SK-N-DZ (cell line): ENCODE measurements at regions not wholly inside any gene's neighbourhood (a gene's known extent, or its start where the extent isn't known, plus 50 kb on each side); places are given as distances from the start of the nearest gene placed in this dataset.
"Not testable (repeated sequence)": the region's sequence is repeated elsewhere in the genome, so short reads cannot be mapped to it uniquely, and the experiment has no call there.

Experiments
- DNase-seq: peaks from one replicate; pipeline ENCODE4 v3.0.0-alpha.2; 2015; ENCODE audit warnings: low spot score

DNA sequence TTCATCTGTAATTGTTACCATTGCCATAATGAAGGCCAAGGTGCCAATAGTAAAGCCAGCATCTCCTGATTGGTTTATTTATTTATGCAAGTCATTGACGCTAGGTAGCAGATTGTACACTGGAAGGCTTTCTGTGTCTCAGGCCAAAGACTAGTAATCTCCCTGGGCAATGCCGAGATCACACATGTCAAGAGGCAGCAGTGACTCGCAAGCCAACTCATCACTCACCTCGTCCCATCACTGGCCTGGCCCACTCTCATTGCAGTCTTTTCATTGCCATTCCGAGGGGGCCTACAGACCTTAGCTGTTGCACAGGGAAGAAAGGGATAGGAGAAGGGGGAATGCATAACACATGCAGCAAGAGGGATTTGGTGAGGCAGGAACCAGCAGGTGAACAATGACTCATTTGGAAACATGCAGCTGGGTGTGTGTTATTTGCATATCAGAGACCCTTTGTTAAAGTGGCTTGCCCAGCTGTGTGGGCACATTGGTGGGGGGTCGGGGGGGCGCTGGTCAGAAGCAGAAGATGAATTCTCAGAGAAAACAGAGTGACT, 448.7 kb upstream of the HNRNPA3 start:
- no peak for DNase-seq

DNA sequence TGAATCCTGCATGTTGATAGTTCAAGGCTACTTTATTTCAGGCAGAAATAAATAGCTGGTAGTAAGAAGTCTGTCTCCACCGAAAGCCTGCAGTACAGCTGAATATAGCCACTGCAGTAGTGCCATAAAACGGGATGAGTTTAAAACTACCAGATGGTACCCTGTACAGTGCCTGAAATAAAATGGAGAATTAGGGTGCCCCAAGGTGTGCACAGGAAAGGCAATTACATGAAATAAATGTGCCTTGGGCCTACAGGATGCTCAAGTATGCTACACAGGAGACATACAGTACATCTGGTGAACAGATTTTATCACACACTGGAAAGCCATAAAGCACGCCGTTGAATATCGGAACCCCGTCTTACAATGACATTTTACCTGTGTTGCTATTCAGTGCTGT, 447.7 kb upstream of the HNRNPA3 start:
- DNase-seq, result no peak

DNA sequence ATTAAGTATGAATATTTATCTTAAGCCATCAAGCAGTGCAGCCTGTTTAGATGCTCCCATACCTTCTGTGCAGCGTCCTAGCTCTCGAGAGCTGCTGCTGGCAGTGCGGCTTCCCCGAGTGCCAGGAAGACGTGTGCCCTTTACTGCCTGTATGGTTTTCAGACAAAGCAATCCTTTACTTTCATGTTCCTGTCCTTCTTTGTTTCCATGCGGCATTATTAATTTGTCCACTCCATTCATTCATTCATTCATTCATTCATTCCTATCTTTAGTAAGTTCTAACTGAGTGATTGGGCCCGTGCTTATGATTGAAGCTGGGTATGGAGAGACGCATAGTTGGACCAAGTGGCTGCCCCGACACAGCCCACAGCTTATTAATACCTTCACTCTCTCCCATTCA, 446.6 kb upstream of the HNRNPA3 start:
- DNase-seq, result no peak

- no peak for DNase-seq
Measured at GRCh38 chr2:176768185-176768584, 444.4 kb upstream of the HNRNPA3 start.

DNA sequence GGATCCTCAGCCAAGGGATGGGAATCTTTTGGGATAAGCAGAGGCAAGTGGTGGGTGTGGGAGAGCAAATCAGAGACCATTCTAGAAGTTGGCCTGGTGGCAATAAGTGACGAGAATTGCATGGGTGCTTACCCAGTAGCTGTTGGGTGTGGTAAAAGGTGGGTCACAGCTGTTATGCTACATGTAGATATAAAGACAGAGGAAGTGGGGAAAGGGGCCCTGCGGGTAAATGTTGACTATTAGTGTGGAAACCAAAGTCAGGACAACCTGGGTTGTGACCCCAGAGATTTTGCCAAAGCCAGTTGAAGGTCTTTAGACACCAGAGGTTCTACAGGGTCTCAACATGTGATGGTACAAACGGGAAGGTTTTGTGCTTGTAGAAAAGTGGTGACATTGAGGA, 443.6 kb upstream of the HNRNPA3 start:
- no peak for DNase-seq

DNA sequence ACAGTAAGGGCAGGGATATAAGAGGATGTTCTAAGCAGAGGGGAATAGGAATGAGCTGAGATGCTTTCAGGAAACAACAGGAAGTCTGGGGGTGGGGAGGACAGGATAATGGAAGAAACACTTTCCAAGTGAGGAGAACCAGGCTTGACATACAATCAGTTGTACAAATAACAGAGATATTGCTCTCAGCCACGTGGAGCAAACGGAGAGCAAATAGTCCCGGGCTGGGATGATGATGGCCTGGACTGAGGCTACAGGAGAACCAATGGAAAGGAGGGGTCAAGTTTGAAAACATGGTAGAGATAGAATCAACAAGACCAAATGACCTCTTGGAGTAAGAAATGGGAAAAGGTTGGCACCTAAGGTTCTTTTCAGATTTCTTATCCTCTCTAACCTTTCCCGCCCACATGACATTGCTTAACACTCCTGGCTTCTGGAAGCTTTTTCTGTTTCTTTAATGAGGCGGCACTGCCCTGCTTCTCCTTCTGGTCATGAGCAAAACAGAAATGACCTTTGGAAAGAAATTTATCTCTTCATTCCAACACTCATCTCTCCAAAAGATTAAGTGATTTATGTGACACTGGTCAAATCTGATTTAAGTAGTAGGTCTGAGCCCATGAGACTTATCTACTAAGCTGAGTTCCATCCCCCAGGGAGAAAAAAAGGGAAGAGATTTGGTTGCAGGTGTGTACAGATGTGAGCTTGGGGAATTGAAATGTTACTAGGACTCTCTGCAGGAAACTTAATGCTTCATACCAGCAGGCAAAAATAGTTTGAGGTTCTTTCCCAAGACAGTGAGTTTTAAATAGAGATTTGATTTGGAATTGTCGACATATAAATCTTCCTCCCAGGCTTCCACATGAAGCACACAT, 442.9 kb upstream of the HNRNPA3 start:
- no peak for DNase-seq

- no peak for DNase-seq
Measured at GRCh38 chr2:176772816-176773215, 439.8 kb upstream of the HNRNPA3 start.

DNA sequence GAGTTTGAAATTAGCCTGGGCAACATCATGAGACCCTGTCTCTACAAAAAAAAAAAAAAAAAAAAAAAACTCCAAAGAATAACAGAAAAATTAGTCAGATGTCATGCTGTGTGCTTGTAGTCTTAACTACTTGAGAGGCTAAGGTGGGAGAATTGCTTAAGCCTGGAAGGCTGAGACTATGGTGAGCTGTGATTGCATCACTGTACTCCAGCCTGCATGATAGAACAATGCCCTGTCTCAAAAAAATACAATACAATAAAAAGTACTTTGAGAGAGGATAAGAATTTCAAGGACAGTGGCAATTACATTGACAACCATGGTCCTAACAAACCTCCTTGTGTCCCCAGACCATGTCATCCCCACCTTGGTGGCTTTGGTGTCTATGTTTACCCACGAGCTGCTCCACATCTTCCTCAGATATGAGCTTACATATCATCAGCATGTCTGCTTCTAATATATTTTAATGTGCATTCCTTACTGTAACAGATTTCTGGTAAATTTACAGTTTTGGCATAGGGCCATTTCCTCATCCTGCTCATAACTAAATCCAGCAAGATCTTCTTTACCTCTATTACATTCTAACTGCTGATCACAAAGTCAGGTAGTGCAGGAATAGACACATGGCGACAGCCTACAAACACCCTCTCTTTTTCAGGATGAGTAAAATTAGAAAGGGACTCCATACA, 437.7 kb upstream of the HNRNPA3 start:
- DNase-seq, result no peak

DNA sequence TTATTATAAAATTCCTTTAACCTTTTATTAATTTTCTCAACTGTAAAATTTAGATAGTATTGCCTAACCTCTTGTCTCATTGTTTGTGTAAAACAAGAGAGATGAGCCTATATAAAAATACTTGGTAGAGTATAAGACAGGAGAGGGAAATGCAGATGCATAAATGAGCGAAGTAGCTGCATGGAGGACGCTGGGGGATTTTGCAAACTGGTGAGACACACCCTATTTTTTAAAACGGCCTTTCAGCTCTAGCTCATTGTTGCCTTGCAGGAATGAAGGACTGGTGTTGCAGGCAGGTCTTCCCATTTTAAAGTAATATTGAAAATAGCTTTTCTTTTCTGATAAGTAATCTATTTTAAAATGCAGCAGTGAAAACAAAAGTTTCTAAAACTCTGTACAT, 435.3 kb upstream of the HNRNPA3 start:
- no peak for DNase-seq

GRCh38 chr2:176779917-176780316, 432.7 kb upstream of the HNRNPA3 start:
- DNase-seq, result no peak

DNA sequence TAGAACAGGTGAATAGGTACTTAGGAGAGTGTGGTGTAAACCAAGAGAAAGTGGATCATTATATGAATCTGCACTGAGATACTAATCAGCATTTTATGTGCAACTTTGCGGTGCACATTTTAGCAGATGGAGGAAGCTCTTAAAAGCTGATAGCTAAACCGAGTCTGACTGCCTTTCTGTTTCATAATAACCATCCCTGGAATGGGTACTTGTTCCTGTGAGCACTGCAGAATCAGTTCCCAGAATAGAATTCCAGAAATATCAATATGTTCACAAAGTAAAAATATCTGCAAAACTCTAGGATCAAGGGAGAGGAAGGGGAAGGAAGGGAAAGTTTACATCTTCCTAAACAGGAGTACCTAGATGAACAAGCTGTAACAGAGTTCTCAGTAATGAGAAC, 432.2 kb upstream of the HNRNPA3 start:
- no peak for DNase-seq

DNA sequence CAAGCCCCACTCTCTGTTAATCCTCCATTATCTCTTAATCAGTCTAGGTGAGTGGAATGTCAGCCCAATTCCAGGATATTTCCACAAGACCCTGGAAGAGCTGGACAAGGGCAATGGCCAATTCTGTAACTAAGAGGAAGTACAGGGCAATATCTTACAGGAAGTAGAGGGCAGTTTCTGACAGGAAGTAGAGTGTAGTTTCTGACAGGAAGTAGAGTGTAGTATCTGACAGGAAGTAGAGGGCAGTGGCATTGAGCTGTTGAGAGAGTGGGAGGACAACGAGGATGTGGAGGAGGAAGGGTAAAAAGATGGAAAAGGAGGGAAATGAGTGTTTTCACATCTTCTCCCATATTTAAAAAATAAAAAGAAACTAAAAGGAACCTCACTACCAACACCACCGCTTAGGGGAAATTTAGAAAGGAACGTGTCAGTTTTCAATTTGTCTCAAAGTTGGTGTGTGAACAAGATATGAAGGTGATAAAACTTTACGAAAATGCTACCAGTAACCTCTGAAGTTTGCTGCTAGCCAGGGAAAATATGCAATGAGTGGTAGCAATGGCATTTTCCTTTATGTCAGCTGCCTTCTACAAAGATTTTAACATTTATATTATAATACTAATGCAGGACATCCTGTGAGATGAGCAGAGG, 430.9 kb upstream of the HNRNPA3 start:
- DNase-seq, result no peak

DNA sequence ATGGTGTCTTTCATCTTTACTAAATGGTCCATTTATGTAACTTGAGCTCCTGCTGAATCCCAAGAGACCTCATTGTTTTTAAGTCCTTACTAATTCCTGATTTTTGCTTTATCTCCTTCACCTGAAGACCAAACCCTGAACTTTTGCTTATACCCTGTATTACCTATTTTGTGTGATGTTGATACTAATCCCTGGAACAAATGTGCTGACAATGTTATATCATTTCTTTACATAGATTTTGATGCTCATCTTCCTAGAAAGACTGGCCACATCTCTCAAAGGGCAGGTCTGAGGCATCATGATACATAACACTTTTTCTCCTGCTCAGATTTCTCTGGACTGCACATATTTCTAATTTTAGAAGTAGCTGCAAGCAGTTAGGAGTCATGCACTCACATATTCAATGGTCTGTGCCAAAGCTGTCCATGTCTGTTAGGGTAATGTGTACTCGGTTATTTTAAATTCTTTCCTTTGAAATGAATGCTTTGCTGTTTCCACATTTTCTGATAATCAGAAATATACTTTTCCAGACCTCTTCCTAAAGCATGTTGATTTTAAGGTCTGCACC, 427.9 kb upstream of the HNRNPA3 start:
- DNase-seq, result no peak

GRCh38 chr2:176789751-176790150, 422.8 kb upstream of the HNRNPA3 start:
- no peak for DNase-seq

DNA sequence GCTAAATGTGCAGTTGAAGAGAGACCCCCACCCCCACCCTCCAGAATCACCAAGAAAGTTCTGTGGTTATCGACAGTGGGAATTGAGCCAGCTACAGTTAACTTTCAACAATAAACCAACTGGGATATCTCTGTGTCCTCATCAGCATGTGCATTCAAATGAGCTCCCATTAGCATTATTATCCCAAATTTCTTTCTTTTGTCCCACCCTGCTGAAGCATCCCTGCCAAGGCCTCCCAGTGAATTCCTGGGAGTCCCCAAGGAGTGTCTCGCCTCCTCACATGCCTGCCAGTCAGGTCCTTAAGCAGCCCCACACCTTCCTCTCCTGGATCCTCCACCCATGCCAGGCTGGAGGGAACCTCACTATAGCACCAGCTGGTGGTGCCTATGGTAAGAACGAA, 422.1 kb upstream of the HNRNPA3 start:
- no peak for DNase-seq

DNA sequence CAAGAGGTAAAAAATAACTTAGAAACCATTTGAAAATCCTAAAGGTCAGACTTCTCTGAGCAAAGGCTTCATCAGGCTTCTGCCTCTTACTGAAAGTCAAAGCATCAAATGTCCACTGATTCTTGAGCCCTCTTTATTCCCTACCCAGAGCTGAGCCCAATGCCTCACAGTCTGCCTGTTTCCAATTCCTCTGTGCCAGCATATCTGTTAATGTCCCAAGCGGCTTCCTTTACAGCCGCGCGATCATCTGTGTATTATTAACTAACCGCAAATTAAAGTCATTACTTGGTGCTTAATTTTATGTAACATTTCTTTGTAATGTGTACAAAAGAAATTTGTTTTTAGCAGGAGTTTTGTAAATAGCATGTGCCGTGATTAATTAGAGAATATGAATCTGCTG, 418.8 kb upstream of the HNRNPA3 start:
- no peak for DNase-seq

DNA sequence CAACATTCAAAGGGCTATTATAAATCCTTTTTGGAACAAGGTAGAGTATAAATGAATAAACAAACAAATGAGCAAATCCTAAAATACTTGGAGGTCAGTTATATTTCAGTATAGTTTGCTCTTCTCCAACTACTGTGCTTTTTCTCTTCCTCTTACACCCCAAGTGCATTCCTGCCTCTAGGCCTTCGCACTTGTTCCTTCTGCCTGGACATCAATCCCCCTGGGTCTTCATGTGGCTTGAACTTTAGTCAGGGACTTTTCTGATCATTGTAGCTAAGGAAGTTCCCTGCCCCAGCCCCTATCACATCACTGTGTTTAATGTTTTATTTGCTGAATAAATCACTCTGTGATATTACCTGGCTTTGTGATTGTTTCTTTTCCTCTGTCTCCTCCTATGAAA, 418.2 kb upstream of the HNRNPA3 start:
- no peak for DNase-seq

DNA sequence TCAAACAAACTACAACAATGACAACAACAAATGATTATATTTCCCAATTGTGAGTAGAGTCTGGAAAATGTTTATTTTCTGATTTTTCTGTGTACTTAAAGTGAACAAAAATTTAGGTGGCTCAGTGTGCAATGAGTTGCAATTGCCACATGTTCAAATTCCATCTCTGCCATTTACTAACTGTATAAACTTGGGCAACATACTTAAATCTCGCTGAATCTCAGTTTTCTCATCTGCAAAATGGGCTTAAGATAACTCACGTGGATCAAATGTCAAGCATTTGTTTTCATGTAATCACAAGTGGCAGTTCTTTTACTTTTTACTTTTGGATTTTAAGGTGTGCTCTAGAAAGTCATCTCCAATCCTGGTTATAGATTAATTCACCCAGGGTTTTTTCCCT, 416.8 kb upstream of the HNRNPA3 start:
- DNase-seq, result no peak

DNA sequence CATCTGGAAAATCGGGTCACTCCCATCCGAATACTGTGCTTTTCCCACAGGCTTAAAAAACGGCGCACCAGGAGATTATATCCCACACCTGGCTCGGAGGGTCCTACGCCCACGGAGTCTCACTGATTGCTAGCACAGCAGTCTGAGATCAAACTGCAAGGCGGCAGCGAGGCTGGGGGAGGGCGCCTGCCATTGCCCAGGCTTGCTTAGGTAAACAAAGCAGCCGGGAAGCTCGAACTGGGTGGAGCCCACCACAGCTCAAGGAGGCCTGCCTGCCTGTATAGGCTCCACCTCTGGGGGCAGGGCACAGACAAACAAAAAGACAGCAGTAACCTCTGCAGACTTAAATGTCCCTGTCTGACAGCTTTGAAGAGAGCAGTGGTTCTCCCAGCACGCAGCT, 415.9 kb upstream of the HNRNPA3 start:
- DNase-seq, result not testable (repeated sequence)

DNA sequence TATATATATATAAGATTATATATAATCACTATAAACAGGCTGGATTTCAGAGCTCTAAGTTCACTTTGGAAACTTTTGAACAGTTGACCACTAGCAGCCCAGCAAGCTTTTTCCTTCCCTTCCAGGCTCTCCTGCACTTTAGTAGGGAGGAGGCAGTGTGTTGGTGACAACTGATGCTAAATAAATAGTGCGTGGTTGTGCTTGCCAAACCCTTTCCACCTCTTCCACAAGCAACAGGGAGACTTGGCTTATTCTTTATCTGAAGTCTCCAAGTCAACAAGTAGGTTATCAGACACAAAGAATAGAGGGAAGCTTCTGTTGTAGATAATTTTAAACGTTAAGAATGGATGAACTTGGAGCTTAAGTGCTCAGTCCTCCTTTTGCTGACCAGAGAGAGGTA, 408.2 kb upstream of the HNRNPA3 start:
- DNase-seq, result no peak

DNA sequence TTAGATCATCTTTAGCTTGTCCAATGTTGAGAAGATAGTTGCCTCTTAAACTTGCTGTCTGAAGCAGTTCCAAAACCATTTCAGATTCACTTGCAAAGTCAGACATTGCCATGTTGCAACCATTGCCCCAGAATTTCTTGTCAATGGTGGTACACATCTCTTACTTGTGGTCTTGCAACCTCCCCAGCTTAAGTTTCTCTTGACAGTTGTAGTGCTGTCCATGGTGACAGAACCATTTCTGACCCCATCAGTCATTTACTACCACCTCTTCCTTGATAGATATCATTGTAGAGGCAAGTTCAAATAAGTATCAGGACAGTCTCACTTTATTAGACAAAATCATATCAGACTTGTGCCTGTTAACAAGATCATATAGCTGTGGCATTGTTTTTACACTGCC, 407.2 kb upstream of the HNRNPA3 start:
- no peak for DNase-seq

DNA sequence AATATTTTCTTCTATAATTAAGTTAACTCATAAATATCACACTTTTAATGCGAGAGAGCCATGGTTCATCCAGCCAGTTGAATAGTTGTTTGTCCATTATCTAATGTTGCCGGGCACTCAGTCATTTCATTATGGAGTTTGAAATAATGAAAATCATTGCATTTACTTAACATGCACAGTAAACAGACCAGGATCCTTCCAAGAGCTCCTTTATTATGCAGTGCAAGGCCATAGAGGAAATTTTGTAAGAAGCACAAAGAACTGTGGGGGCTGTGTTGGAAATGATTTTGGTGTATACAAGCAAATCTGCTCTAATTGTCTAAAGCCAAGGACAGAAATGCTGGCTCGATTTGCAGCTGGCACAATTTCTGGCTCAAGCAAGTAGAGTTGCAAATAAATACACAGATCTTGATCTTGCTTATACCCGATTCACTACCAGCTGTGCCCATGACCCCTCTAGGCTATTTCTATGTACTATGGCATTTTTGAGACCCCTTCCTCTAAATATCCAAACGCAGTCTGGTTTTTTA, 400.3 kb upstream of the HNRNPA3 start:
- DNase-seq, result no peak
